GM19372 (cell line): ENCODE measurements at regions not wholly inside any gene's neighbourhood (a gene's known extent, or its start where the extent isn't known, plus 50 kb on each side); places are given as distances from the start of the nearest gene placed in this dataset.
"Not testable (repeated sequence)": the region's sequence is repeated elsewhere in the genome, so short reads cannot be mapped to it uniquely, and the experiment has no call there.

Experiments
- ATAC-seq: cut with Tn5 transposase; IDR thresholded peaks from one replicate; pipeline ENCODE4 v1.9.1; 2021; ENCODE audit warnings: mild to moderate bottlenecking, low read depth, moderate library complexity; ENCODE audit not compliant: unreplicated experiment

DNA sequence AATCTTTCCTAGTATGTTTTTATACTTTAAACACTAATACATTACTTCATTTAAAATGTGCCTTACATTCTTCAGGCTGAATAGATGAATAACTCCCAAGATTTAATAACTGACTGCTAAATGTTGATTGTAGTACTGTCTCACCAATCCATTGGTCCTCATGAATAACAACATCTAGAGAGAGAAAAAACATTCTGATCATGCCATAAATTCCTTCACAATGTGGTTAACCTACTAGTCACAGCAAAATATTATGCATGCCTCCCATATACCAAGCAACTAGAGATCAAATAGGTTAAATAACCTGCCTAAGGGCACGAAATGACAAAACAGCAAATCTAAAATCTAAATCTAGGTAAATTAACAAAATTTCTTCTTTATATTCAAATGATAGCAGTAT, 66.2 kb downstream of the SYT15 start:
- ATAC-seq: not testable (repeated sequence)

DNA sequence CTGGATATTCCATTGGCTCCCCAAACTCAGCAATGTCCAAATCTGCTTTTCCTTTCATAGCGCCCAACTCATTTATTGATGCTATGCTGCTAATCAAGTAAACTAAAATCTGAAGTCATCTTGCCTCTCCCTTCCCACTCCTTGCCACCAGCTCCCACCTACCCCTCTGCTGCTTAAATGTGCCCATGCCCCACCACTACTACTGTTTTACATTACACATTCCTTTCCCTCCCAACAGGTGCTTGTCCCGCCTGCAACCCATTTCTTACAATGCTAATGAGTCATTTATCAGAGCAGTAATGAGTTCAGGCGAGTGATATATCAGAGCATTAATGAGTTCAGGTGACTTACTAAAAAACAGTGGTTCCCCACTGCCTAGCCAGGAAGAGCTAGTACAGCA, 67.2 kb downstream of the SYT15 start:
- ATAC-seq: not testable (repeated sequence)

DNA sequence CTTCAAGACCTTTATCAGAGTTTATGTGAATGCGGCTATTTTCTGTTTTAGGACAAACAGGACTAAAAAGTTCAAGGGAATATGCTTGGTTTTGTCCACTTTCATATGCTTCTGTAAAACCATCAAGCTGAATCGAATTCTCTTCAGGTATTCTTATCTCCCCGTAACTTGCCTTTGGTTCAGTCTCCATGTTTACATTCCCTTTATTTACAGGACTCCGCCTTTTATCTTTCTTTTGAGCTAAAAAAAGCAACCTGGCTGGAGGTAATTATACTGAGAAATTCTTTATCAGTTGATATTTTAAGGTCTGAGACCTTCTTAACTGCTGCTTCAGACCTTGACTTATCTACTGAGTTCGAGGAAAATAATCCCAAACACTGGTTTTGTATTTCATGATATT, 72.0 kb downstream of the SYT15 start:
- ATAC-seq: not testable (repeated sequence)

DNA sequence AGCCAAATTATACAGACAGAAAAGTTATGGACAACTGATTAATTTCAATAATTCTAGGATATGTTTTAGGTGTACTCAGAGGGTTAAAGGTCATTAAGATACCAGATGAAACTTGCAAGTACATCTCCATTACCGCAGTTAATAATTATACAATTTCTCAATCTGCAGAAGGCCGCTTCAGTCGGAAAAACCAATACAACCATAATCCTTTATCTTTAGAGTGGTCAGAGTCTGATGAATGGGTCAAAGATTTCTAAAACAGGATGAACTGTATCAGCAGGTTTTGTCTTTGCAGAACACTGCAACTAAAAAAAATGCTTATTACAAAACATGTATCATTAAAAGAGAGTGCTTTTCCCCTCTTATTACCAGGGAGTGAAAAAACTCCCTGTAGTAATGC, 78.5 kb downstream of the SYT15 start:
- not testable (repeated sequence) for ATAC-seq

DNA sequence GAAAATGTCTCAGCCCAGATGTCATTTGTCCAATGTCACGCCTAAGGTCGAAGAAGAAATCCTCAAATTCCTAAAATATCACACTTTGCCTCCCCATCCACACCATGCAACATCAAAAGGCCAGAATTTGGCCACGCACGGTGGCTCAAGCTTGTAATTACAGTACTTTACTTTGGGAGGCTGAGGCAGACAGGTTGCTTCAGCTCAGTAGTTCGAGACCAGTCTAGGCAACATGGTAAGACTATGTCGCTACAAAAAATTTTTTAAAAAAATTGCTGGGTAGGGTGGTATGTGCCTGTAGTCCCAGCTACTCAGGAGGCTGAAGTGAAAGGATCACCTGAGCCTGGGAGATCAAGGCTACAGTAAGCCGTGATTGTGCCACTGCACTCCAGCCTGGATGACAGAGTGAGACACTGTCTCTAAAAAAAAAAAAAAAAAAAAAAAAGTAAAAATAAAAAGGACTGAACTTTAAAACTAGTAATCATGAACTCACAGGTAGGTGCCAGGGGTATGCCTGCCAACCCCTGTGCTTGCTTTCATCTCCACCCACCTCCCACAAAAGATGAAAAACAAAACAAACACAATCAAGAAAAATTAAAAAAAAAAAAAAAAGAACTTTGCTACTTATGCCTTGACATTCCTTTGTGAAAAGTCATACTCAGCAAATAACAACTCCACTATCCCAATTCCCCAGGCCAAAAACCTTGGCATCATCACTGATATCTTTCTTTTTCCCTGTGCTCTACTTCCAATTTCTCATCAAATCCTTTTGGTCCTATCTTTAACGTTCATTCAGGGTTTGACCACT, 81.3 kb downstream of the SYT15 start:
- not testable (repeated sequence) for ATAC-seq

DNA sequence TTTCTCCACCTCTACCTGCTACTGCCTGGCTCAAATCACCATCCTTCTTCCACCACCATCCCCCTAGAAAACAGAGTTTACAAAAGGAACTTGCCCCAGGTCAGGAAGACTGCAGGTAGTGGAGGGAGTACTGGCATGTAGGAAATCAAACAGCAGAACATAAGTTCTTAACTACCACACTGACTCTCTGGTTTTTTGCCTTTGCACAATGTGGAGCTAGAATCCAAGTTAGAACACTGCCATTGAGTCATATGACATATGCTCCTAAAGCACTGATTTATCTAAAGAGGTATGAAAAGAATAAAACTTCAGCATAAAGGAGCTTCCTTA, 81.9 kb downstream of the SYT15 start:
- ATAC-seq: not testable (repeated sequence)

DNA sequence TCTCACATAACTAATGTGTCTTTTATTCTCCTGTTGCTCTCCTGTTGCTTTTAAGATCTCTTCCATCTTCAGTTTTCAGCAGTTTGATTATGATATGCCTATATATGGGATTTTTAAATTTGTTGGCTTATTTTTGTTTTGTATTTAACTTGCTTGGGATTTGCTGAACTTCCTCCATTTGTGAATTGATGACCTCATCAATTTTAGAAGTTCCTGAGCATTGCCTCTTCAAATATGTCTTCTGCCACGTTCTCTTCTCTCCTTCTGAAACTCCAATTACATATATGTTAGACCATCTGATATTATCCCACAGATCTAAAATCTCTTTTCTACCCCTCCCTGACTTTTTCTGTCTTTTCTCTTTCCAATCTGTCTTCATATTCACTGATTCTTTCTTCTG, 86.6 kb downstream of the SYT15 start:
- ATAC-seq: not testable (repeated sequence)

DNA sequence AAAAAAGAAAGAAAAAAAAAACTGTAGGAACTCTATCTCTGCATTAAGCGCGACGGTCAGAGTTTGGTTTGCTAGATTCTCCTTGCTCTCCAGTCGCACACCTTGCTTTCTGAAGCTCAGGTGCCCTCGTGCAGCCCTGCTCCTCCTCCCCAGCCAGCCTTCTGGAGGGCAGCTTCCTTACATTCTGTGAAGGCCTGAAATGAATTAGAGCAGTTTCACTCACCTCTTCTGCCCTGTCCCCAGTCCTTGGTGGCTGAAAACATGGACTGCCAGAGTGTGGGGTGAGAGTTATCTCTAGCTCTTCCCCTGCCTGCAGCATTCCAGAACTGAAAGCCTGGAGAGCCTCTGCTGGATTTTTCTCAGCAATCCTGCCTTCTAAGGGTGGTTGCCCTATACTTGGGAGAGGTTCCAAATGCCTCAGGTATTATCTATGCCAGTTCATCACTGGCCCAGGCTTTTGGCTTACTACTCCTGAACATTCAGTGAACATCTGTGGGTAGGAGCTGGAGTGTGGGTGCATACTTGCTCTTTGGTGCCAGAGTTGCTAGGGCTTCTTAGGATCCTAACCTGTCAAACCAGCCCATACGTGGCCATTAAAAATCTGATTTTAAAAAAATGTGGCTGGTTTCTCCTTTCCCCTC, 89.5 kb downstream of the SYT15 start:
- ATAC-seq: not testable (repeated sequence)

DNA sequence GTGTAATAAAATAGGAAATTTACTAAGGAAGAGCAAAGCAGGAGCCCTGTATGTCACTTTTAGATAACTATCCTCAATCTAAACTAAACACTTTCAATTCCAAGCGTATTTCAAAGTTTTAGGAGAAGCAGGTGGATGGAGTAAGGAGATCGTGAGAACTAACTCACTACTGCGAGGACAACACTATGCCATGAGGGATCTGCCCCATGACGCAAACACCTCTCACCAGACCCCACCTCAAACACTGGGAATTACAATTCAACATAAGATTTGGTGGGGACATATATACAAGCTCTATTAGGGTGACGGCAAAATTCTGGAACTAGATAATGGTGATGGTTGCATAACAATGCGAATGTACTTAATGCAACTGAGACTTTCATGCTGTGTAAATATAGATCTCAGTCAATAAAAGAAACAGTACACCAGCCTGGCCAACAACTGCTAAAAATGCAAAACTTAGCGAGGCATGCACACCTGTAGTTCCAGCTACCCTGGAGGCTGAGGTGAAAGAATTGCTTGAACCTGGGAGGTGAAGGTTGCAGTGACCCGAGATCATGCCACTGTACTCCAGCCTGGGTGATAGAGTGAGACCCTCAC, 99.0 kb downstream of the SYT15 start:
- not testable (repeated sequence) for ATAC-seq

DNA sequence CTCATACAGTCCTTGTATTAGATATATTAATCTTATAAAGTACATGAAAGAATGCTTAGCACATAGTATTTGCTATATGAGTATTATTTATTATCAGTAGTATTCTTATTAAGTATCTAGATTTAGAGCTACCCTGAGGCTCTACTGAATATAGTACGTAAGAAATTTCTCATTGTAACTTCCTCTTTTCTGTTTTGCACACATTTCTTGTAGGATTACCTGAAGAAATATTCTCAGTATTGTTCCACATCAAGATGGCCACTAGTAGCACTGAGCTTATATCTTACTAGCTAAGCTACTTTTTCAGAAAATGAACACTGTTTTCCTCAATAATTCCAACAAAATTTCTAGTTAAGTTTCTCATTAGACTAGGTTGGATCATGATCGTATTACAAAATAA, 112.5 kb downstream of the SYT15 start:
- ATAC-seq: not testable (repeated sequence)

DNA sequence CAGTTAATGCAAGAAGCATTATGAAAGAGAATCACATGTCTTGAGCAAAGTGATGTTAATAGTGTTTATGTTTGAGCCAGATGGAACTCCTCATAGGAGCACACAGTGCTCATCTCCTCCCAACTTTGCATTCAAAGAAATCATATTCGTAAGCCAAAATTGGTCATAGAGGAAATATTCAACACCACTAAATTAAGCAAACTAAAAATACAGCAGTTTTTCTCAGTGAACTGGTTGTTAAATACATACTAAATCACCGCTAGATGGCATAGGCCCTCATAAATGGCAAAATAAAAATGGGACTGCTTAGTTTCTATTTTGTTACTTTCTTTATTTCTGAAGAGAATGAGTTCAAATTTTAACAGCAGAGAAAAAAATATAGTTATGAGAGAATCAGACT, 114.3 kb downstream of the SYT15 start:
- ATAC-seq: not testable (repeated sequence)

DNA sequence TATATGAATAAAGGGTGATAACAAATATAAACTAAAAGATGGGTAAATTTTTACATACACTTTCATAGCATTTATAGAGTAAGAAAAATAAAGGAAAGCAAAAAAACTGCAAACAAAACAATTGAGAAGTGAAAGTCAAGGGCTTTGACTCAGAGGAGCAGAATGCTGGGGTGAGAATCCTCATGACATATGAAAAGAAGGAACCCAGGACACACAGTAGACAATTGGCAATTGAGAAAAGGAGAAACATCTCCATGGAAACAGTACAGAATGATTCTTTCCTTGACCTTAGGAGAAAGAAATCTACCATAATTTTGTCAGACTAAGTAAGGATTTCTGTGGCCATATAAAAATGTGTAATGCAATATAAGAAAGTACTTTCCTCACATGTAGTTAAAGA, 138.3 kb downstream of the SYT15 start:
- not testable (repeated sequence) for ATAC-seq

DNA sequence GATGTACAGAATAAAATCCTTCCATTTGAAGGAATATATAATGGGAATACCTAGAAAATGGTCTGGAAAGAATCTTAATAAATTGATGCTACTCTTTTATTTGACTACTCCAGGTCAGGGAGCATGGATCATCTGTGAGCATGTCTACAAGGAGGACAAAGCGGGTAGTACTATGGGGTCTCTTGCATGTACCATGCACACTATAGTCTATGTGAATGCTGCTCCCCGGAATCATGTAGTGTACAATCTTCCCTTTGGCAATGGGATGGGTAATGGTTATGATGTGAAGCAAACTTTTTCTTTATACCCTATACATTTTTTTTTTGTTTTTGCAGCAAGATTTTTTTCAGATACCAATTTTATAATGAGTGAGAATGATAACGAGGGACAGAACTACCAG, 139.1 kb downstream of the SYT15 start:
- ATAC-seq: not testable (repeated sequence)

DNA sequence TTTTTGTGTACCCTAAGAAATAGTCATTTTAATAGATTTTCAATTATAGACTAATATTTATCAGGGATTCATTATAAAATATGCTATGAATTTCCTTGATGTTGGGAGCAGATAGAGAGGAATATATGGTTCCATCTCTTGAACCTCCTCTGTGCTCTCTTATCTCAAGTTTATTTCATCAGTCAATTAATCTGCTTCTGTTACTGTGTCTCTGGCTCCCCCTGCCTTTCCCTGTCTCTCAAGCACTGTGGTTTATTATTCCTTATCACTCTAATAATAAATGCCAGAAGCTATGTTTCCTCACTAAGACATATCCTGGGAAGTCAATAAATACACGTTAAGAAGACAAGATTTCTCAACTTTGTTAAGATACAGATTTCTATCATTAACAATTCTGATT, 141.5 kb downstream of the SYT15 start:
- ATAC-seq: not testable (repeated sequence)

DNA sequence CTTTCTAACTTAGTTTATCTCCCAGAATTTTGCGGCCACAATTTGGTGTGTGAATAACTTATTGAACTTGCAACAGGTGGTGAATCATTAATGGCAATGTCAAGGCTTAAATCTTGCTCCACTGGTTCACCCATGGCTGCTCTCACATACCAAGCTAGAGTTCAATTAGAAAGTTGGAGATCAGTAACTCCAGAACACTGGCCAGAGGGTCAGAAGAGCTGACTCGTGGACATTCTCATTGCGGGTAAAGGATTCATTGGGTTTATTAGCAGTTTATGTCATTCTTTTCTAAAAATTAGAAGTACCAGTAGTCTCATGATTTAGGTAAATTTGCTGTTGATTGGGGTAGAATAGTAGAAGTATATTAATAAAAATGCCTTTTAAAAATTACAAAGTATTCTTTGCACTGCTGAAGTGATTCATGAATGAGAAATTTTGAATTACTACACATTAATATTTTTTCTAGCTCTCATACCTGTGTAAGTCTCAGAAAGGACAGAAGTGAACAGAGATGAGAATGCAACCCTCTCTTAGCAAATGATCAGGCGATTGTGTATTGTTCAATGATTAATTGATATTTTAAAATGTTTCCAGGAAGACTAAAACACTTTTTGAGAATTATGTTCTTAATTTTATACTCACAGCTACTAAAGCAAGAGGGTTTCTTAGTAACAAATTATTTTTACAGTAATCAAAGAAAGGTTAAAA, 142.0 kb downstream of the SYT15 start:
- ATAC-seq: not testable (repeated sequence)

DNA sequence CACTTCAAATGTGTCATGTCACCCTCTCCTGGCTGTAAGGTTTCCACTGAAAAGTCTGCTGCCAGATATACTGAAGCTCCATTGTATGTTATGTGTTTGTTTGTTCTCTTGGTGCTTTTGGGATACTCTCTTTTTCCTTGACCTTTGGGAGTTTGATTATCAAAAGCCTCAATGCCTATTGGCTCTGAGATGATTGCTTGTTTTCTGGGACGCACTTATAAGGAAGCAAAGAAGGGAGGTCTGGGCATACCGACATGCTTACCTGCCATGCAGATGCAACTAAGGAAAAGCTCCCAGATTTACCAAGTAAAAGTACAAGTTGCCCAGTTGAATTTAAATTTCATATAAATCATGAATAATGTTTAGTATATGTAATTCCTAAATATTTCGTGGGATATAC, 145.3 kb downstream of the SYT15 start:
- not testable (repeated sequence) for ATAC-seq

DNA sequence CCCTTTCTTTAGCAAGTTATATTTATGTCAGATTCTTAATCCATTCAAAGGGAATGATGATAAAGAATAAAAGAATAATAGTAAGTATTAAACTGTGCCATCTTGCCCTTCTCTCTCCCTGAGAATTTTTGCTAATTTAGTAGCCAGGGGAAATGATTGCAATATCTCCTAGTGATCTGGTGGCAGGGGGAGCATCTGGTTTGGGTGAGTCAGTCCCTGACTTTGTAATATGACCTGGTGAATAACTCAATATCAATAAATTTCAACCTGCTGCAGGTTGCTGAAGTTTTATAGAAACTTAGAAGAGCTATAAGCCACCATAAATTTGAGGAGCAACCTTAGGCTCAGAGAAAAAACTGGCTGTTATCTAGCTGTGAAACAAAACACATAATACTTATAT, 149.4 kb downstream of the SYT15 start:
- not testable (repeated sequence) for ATAC-seq

DNA sequence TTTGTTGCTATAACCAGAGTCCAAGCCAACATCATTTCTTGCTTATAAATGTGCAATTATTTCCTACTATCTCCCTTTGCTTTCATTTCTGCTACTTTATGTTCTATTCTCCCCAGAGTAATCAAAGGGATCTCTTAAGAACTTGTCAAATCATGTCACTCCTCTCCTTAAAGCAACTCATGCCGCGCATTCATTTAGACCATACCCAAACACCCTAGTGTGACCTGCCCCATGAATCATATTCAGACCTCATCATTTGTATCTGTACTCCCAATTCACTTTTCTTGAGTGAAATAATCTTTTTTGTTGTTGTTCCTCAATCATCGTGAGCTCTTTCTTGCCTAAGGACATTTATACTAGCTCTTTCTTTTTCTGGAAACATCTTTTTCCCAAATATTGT, 151.8 kb downstream of the SYT15 start:
- ATAC-seq: not testable (repeated sequence)

DNA sequence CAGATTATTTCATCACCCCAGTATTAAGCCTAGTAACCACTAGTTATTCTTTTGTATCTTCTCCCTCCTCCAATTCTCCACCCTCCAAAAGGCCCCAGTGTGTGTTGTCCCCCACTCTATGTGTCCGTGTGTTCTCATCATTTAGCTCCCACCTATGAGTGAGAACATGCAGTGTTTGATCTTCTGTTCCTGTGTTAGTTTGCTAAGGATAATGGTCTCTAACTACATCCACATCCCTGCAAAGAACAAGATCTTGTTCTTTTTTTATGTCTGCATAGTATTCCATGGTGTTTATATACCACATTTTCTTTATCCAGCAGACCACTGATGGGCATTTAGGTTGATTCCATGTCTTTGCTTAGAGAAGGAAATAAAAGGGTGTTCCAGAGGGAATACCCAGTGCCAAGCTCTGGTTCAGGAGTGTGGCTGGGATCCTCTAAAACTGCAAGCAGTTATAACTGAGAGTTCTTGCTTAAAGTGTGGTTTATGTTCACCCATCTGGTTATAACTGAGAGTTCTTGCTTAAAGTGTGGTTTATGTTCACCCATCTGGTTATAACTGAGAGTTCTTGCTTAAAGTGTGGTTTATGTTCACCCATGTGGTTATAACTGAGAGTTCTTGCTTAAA, 154.8 kb downstream of the SYT15 start:
- ATAC-seq: not testable (repeated sequence)

DNA sequence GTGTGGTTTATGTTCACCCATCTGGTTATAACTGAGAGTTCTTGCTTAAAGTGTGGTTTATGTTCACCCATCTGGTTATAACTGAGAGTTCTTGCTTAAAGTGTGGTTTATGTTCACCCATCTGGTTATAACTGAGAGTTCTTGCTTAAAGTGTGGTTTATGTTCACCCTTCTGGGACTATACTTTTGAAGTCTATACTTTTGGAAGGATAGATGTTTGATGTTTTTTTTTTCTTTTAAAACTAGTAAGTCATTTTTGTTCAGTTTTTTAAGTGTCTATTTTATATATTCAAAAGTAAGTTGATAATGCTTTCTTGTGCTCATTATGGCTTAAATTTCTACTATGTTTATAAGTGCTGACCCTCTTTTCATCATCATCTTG, 155.3 kb downstream of the SYT15 start:
- not testable (repeated sequence) for ATAC-seq

DNA sequence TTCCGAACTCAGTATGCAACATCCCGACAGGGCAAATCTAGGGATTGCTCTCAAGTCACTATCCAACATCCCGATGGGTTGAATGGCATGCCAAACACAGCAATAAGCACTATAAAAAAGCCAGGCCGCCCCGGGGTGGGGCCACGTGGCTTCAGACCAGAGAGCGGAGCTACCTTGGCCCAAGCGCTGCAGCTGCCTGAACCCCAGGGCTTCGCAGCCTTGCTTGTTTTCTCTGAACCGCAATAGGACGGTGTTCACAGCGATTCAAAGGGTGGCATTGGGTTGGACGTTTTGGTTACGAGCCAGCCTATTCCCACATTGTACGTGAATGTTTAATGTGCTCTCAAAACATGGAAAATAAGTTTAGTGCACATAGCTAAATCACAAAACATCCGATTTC, 161.0 kb downstream of the SYT15 start:
- ATAC-seq: not testable (repeated sequence)
